Superior temporal gyrus (tissue), 1 donor: ENCODE measurements at regions not wholly inside any gene's neighbourhood (a gene's known extent, or its start where the extent isn't known, plus 50 kb on each side); places are given as distances from the start of the nearest gene placed in this dataset.
"Not testable (repeated sequence)": the region's sequence is repeated elsewhere in the genome, so short reads cannot be mapped to it uniquely, and the experiment has no call there.

ENCODE experiments used
- DNase-seq: peaks from one replicate; pipeline ENCODE4 v3.0.0-alpha.2; 2016; ENCODE audit errors: extremely low spot score

- DNase-seq: no peak
These were observed 354.6 kb downstream of the ZNF326 start for GRCh38 chr1:90349510-90349909.

DNA sequence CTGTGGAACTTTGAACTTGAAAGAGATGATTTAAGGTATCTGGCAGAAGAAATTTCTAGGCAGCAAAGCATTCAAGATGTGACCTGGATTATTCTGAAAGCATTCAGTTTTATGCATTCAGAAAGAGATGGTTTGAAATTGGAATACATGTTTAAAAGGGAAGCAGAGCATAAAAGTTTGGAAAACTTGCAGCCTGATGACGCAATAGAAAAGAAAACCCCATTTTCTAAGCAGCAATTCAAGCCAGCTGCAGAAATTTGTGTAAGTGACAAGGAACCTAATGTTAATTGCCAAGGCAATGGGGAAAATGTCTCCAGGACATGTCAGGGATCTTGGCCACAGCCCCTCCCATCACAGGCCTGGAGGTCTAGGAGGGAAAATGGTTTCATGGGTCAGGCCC is 354.0 kb downstream of the ZNF326 start:
- no peak for DNase-seq

DNA sequence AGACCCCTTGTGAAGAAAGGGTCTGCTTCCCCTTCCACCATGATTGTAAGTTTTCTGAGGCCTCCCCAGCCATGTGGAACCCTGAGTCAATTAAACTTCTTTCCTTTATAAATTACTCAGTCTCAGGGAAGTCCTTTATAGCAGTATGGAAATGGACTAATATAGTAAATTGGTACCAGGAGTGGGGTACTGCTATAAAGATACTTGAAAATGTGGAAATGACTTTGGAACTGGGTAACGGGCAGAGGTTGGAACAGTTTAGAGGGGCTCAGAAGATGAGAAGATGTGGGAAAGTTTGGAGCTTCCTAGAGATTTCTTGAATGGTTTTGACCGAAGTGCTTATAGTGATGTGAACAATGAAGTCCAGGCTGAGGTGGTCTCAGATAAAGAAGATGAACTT is 353.5 kb downstream of the ZNF326 start:
- DNase-seq: not testable (repeated sequence)

- no peak for DNase-seq
These were observed 352.5 kb downstream of the ZNF326 start for GRCh38 chr1:90347366-90347765.

DNA sequence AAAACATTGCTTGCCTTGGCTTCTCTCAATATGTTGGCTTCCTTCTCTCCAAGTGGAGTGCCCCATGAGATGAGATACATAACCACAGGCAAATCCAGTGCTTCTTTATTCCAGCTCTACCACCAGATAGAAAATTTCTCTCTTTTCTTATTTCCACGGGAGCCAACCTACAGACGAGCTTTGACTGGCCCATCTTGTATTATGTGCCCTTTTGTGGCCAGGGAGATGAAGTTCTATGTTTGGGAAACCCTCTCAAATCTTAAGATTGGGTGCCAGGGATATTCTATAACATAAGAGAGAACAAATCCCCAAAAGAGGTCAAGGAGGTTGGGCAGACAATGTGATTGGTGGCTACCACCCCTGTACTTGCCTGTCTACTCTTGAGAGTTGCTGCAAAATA is 351.8 kb downstream of the ZNF326 start:
- DNase-seq: no peak

GRCh38 chr1:90346349-90346748 is 351.4 kb downstream of the ZNF326 start:
- no peak for DNase-seq

- DNase-seq: no peak
These were observed 350.2 kb downstream of the ZNF326 start for GRCh38 chr1:90344963-90345730.

- no peak for DNase-seq
These were observed 346.6 kb downstream of the ZNF326 start for GRCh38 chr1:90341516-90341915.

- no peak for DNase-seq
These were observed 345.7 kb downstream of the ZNF326 start for GRCh38 chr1:90340606-90341005.

DNA sequence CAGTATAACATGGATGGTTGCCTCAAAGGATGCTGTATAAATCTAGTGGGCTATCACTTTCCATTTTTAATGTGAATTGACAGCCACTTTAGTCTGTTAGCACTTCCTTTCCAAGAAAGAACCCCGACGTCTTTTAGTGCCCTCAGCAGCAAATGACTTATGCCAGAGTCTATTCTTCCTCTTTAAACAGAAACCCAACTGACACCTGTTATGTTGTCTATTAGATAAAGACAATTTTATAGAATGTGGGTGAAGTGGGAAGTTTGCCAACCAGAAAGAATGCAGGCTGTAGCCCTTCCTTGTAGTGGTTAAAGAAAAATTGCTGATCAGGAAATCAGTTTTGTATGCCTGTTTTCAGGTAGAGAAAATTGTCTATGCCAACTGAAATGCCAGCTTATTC is 344.9 kb downstream of the ZNF326 start:
- DNase-seq: no peak

DNA sequence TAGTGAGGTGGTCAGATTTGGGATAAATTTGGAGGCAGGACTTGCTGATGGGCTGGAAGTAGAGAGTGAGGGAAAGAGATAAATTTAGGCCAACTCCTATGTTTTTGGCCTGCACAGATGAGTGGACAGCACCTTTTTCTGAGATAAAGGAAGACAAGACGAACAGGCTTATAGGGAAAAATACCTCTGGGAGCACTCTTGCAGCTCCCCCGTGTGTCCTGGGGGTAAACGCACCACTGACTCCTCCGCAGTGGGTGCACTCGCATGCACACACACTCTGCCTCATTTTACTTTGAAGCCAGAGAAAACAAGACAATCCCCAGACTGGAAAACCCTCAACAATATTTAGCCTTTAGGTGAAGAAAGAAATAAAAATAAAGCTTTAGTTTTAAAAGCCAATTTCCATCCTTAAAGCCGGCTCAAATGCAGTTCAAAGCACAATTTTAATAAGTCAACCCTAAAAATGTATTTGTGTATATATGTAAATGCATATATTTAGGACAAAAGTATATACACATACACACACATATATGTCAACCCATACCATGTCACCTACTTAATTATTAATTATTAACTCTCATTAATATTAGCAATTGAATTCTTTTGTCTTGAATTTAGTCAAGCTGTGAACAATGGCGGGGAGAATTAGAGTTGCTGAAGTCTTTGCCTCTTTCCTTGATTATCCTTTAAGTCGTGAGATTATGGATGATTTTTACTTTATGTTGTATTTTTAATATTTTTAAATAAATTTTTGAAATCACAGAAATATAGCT is 341.8 kb downstream of the ZNF326 start:
- no peak for DNase-seq

GRCh38 chr1:90335558-90335957 is 340.6 kb downstream of the ZNF326 start:
- no peak for DNase-seq

DNA sequence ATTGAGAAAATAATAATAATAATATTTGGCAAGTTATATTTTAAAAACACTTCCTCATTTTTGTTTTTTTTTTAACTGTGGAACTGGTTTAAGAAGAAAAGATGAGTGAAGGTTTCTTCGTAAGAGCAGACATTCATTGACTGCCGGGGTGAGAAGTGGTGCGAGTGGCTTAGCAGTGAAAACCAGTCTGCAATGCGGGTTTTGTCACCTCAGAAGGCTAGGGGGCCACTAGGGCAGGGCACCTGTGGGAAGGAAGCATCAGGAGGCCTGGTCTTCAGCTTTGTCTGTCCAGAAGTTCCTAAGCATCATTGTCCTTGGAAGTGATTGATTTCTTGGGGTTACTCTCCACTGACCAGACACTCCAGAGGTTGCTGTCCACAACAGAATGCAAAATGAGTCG is 339.2 kb downstream of the ZNF326 start:
- no peak for DNase-seq

- no peak for DNase-seq
These were observed 330.3 kb downstream of the ZNF326 start for GRCh38 chr1:90325168-90325567.

DNA sequence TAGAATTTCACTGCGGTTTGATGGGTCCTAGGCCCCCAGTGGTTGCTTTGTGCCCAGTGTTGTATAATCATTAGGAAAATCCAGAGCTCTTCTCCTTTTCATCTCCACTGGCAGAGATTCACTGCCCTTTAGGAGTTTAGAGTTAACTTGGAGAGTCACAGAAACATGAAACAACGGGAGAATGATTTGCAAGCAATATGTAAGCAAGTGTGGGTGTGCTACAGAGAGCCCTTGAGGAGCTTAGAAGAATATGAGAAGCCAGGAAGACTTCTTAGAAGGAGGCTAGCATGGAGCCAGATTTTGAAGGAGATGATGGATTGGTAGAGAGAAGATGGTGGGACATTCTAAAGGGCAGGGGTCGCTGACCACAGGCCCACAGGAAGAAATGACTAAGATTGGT is 327.3 kb downstream of the ZNF326 start:
- DNase-seq: no peak

DNA sequence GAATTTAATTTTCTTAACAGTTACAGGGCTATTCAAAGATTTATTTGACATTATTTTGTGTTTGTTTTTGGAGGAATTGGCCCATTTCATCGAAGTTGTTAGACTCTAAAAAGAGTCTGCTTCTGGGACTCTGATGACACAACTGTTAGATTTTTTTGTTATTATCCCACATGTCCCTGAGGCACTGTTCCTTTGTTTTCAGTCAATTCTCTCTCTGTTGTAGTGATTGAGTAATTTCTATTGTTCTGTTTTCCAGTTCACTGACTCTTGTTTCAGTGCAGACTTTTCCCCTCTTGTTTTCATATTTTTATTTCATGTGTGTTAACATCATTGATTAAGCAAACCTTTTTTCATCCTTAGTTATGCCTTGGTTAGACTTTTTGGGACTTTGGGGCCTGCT is 325.0 kb downstream of the ZNF326 start:
- DNase-seq: no peak

- DNase-seq: no peak
These were observed 323.5 kb downstream of the ZNF326 start for GRCh38 chr1:90318431-90318830.

DNA sequence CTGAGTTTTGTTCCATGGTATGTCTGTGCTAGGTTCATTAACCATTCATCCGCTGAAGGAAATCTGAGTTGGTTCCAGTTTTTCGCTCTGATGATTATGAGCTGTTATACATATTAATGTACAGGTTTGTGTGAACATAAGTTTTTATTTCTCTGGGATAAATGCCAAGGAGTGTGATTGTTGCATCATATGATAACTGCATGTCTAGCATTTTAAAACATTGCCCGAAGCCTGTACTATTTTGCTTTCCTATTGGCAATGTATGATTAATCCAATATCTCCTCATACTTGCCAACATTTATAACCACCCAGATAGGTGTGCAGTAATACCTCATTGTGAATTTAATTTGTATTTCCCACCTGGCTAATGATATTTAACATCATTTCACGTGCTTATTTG is 322.7 kb downstream of the ZNF326 start:
- no peak for DNase-seq

GRCh38 chr1:90314533-90314932 is 319.6 kb downstream of the ZNF326 start:
- DNase-seq: no peak

- no peak for DNase-seq
These were observed 318.9 kb downstream of the ZNF326 start for GRCh38 chr1:90313778-90314177.

DNA sequence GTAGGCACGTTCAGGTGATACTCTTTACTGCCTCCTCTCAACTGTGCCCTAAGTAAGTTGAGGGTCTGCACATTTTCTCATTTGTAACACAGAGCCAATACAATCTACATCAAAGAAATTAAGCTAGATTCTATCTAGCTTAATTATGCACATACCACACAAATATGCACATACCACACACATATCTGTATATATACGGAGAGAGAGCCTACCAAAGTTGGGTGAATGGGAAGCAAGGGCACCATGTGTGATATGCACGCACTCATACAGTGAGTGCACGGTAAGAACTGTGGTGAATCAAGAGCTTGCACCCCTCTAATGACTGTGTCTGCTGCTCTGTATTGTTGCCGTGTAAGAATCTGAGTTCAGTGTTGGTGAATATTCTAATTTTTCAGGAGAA is 314.9 kb downstream of the ZNF326 start:
- no peak for DNase-seq

DNA sequence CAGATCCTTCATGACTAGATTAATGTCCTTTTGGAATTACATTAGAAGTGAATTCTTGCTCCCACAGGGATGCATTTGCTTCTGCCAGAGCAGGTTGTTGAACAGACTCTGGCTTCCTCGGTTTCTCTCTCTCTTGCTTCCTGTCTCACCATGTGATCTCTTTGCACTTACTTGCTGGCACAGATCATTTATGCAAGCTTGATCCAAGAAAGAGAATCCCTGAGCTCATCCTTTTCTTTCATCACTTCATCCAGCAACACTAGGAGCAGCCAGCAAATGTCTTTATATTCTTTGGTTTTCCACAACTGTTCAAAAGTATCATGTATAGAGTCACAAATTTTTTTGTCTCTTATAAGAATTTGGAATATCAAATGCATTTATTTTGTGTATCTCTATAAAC is 313.5 kb downstream of the ZNF326 start:
- DNase-seq: no peak

GRCh38 chr1:90305577-90305976 is 310.7 kb downstream of the ZNF326 start:
- DNase-seq: no peak
